ENCODE measurements at regions not wholly inside any gene's neighbourhood (a gene's known extent, or its start where the extent isn't known, plus 50 kb on each side); places are given as distances from the start of the nearest gene placed in this dataset.
A peak's percentile ranks its signal among the peaks of the same experiment; 100 is the strongest.

DNA sequence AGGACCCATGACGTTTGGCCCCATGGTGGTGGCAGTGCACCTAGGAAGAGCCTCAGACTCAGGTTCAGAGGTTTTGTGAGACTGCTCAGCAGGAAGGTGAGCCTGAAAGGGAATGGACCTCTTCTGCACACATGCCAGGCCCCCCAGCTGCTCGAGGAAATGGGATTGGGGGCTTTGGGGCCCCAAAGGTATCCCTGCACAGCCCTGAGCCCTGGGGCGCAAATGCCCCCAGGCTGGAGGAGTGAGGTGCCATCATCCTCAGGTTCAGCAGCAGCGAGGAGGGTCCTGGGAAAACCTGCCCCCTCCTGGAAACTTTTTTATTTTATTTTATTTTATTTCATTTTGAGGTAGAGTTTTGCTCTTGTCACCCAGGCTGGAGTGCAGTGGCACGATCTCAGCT, 171.8 kb upstream of the MVB12B start:
- no peak for DNase-seq

- DNase-seq, result no peak
Measured at GRCh38 chr9:126155756-126156664, 170.6 kb upstream of the MVB12B start.

DNA sequence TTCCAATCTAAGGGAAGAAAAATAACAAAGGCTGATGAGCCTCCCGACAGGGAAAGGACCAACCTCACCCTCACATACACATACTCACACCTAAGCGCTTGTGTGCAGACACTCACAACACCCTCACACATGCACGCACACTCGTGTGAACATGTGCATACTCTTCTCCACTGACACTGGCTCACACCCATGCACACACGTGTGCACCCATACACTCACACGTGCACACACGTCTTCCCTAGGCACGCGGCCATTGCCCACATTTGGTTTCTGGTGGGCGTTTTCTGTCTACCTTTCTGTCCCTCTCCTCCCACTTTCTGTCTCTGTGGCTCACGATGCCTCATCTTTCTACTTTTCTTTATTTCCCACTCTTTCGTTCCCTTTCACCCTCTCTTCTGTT, 169.7 kb upstream of the MVB12B start:
- DNase-seq, result no peak

DNA sequence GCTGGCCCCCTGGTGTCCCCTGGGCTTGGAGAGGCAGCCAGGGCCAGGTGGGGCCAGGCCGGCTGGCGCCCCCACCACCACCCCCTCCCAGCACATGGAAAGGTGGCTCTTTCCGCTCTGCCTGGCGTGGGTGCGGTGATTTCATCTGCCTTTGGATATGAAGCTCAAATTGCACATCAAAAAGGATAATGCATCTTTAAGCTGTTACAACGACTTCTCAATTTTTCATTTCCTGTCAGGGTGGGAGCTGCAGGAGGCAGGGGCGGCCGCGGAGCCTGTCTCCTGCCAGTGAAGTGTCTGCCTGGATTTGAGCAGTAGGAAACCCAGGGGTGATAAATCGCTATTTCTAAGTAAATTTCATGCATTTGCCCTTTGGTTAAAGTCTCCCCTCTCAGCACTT, 169.2 kb upstream of the MVB12B start:
- peak; percentile 63 for DNase-seq

- DNase-seq, result no peak
Measured at GRCh38 chr9:126157826-126158587, 168.6 kb upstream of the MVB12B start.

DNA sequence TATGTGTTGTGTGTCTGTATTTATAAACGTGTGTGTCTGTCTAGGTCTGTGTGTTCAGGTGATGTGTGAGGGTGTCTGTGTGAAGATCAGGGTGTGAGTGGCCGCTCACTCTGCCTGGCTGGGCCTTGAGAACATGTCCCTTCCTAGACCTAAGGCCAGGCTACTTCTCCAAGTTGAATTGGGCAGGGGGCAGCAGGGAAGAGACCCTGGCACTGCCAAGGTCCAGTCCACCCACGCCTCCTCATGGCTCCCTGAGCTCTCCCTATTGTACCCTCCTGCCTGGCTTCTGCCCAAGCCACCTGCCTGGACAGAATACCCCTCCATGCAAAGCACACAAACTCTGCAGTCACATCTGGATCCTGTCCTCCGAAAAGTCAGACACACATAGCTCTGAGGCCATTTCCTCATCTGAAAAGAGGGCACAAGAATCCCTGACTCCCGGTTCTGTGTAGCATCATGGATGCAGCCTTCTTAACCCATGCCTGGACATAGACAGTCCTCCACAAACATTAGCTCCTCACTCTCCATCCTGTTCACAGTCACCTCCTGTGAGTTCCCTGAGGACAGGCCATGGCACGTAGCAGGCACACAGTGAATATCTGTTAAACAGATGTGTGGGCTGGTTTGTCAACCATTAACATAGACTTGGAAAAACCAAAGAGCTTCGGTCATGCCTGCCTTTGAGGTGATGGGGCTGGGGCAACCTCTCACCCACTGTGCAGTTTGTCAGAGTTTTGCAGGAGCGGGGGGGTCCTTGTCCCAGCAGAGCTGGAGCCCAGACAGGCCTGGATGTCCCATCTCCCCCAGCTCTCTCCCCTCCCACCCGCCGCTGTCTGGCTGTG, 167.8 kb upstream of the MVB12B start:
- peak; percentile 58 for DNase-seq

- DNase-seq, result peak; percentile 58
Measured at GRCh38 chr9:126159430-126160060, 167.1 kb upstream of the MVB12B start.

GRCh38 chr9:126160067-126160853, 166.4 kb upstream of the MVB12B start:
- no peak for DNase-seq

DNA sequence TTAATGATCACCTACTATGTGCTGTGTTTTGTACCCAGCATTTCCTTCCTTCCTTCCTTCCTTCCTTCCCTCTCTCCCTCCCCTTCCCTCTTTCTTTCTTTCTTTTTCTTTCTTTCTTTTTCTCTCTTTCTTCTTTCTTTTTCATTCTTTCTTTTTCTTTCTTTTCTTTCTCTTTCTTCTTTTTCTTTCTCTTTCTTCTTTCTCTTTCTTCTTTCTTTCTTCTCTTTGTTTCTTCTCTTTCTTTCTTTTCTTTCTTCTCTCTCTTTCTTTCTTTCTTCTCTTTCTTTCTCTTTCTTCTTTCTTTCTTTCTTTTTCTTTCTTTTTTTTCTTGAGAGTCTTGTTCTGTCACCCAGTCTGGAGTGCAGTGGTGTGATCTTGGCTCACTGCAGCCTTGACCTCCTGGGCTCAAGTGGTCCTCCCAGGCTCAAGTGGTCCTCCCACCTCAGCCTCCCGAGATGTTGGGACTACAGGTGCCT, 165.7 kb upstream of the MVB12B start:
- DNase-seq, result no peak

GRCh38 chr9:126162611-126163381, 163.8 kb upstream of the MVB12B start:
- no peak for DNase-seq

DNA sequence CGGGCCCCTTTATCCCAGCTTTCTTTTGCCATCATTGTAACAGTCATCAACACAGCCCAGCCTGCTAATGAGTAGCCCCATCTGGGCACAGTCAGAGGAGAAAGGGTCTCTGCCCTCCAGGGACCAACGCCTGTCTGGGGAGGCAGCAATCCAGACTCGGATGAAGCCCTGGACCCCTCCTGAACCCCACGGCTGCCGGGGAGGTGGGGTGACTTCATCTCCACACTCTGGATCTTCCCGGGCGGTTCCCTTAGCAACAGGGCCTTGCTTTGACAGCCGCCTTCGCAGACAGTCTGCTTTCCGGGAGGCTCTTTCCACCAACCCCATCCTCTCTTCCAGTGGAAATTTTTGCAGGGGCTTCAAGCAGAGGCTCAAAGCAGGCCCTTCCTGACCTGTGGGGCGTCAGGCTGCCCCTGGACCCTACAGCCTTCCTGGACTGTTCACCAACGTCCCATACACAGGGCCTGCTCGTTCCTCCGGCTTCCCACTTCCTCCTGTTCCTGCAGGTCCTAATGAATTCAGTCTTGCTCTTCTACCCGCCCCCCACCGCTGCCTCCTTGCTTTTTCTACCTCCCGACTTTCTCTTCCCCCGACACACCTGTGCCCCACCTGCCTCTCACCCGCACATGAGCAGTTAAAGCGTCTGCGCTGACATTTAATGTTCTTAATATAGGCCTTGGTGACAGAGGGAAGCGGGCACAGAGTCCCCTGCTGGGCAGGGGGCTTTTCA, 161.7 kb upstream of the MVB12B start:
- DNase-seq, result no peak

GRCh38 chr9:126165755-126166154, 160.9 kb upstream of the MVB12B start:
- no peak for DNase-seq

- no peak for DNase-seq
Measured at GRCh38 chr9:126166291-126166690, 160.3 kb upstream of the MVB12B start.

DNA sequence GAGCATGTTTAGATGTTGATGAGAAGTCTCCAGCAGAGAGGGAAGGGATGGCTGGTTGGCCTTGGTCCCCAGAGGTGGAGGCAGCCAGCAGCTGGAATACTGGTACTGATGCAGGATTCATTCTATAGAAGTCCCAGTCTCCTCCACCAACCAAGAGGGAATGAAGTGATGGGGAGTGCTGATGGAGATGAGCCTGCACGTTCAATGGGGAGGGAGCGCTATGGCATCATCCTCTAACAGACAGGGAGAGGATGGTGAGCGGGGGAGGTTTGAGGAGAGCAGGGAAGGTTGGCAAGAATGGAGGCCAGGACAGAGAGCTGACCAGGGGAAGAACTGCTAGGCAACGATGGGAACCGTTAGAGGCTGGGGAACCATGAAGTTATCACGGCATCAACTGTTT, 159.8 kb upstream of the MVB12B start:
- no peak for DNase-seq

GRCh38 chr9:126169736-126170135, 156.9 kb upstream of the MVB12B start:
- DNase-seq, result no peak

DNA sequence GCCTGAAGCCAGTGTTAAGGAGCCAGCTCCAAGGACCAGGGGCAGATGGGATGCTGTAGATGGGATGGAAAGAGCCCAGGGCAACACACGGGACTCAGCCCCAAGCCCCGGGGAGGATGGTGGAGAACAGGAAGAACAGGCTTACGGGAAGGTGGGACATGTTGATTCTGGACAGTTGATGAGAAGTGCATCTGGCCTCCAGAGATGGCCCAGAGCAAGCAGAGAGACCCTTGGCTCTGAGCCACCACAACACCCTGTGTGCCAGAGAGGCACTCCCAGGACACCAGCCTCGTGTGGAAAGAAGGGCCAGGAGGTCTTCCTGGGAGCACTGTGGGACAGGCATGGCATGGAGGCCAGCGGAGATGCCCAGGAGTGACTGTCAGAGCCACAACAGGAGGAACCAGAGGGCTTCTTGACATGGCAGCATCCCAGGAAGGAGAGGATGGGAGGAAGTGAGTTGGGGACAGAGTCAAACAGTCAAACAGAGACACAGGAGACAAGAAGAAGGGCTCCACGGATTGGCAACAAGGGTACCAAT, 156.3 kb upstream of the MVB12B start:
- no peak for DNase-seq

- DNase-seq, result no peak
Measured at GRCh38 chr9:126171641-126172040, 155.0 kb upstream of the MVB12B start.

- no peak for DNase-seq
Measured at GRCh38 chr9:126173401-126173800, 153.2 kb upstream of the MVB12B start.

DNA sequence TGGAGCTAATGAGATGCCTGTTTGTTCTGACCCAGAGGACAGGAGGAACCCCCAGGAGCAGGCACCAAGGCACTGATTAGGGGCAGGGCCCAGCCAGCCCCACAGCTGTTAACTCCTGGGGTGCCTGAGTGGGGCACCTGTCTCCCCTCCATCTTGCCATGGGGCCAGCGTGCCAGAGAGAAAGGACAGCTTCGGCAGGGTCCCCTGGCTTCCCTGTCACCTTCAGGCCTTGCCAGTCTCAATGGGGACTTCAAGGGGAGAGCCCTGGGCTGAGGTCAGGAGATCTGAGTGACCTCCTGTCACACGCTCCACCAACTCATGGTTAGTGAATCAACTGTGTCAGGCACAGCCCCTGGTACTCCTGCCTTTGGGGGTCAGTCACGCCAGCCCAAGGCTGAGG, 152.7 kb upstream of the MVB12B start:
- no peak for DNase-seq

GRCh38 chr9:126183266-126183665, 143.4 kb upstream of the MVB12B start:
- no peak for DNase-seq
